ENCODE measurements at regions not wholly inside any gene's neighbourhood (a gene's known extent, or its start where the extent isn't known, plus 50 kb on each side); places are given as distances from the start of the nearest gene placed in this dataset.

DNA sequence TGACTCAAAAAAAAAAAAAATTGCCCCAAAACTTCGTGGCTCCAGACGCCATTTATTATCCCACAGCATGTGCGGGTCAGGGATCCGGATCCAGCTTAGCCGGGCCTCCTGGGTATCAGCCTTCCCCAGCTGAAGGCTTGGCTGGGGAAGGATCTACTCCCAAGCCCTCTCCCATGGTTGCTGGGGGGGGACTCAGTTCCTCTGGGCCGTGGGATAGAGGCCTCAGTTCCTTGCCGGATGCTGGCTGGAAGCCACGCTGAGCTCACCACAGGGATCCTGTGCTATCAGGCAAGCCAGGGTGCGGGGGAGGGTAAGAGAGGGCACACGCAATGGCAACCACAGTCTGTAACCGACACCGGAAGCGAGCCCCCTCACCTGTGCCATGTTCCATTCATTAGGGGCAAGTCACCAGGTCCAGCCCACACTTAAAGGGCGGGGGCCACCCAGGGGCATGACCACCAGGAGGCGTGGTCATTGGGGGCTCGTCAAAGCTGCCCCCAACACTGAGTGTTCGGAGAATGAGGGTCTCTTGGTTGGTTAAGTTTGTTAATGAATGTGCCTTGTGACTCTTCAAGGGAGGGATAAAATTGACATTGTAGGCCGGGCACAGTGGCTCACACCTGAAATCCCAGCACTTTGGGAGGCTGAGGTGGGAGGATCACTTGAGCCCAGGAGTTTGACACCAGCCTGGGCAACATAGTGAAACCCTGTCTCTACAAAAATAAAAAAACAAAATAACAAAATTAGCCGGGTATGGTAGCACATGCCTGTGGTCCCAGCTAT, 210.0 kb upstream of the GSE1 start:
- Mint-ChIP-seq H3K27me3 (ENCODE audit: low read depth) (peaks cover 6% of the 10 kb centered on the region), H3K36me3 (ENCODE audit: low read depth) (no peaks in the 10 kb centered on the region), H3K27ac (peak overlapping the region; percentile 20 to 74 (median 54)), H3K4me3 (no peak overlapping the region), H3K9me3 (no peaks in the 10 kb centered on the region), H3K4me1 (peaks cover 22% of the 10 kb centered on the region)
- TF ChIP-seq CTCF (IDR thresholded peaks at IDR 0.05; ENCODE audit: unreplicated experiment in 3 of 3): no peak

- TF ChIP-seq CTCF (IDR thresholded peaks at IDR 0.05; ENCODE audit: unreplicated experiment in 3 of 3): no peak
- Mint-ChIP-seq H3K4me3 (no peak overlapping the region), H3K27ac (no peak overlapping the region), H3K27me3 (ENCODE audit: low read depth) (peaks cover 3% of the 10 kb centered on the region), H3K4me1 (peaks cover 16% of the 10 kb centered on the region), H3K36me3 (ENCODE audit: low read depth) (no peaks in the 10 kb centered on the region), H3K9me3 (no peaks in the 10 kb centered on the region)
Observed at GRCh38 chr16:85403693-85404092, 209.4 kb upstream of the GSE1 start.

- H3K36me3 Mint-ChIP-seq (ENCODE audit: low read depth): no peaks in the 10 kb centered on the region
- TF ChIP-seq CTCF (IDR thresholded peaks at IDR 0.05; ENCODE audit: unreplicated experiment in 3 of 3): no peak
Observed at GRCh38 chr16:85412911-85413520, 200.1 kb upstream of the GSE1 start.

DNA sequence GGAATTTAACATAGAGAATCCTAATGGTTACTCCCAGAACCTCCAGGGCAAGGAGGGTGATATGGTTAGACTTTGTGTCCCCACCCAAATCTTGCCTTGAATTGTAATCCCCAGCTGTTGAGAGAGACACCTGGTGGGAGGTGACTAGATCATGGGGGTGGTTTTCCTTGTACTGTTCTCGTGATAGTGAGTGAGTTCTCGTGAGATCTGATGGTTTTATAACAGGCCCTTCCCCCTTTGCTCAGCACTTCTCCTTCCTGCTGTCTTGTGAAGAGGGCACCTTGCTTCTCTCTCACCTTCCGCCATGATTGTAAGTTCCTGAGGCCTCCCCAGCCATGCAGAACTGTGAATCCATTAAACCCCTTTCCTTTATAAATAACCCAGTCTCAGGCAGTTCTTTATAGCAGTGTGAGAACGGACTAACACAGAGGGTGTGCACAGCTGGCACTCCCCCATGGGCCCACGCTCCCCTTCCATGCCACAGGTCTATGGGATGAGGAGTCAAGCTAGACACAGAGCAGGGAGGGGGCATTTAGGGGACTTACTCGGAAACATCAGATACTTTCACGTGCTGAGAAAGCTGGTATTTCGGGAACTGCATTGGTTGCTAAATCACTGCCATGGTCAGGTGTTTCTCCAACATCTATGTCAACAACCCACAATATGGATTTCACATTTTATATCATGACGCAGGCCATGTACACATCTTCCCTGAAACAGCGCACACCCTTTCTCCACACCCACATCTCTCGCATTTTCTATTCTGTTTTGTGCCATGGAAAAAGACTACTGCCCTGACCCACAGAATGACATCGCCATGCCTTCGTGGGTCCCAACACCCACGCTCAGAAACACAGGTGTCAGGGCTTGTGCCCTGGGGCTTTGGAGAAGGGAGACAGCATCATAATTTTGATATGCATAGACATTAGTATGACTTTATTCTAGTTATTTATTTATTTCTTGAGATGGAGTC, 199.1 kb upstream of the GSE1 start:
- H3K36me3 Mint-ChIP-seq (ENCODE audit: low read depth): no peaks in the 10 kb centered on the region
- H3K27me3 Mint-ChIP-seq (ENCODE audit: low read depth): no peaks in the 10 kb centered on the region
- no peaks in the 10 kb centered on the region for H3K9me3 Mint-ChIP-seq
- H3K27ac Mint-ChIP-seq: peak overlapping the region in 1 of 3 experiments; percentile 15
- no peak for TF ChIP-seq CTCF (IDR thresholded peaks at IDR 0.05; ENCODE audit: unreplicated experiment in 3 of 3)
- H3K4me3 Mint-ChIP-seq: no peak overlapping the region
- H3K4me1 Mint-ChIP-seq: peaks cover 27% of the 10 kb centered on the region

More at GRCh38 chr16:85412911-85413520, 200.1 kb upstream of the GSE1 start:
- no peak overlapping the region for H3K27ac Mint-ChIP-seq
- H3K9me3 Mint-ChIP-seq: no peaks in the 10 kb centered on the region
- peaks cover 20% of the 10 kb centered on the region for H3K4me1 Mint-ChIP-seq
- H3K4me3 Mint-ChIP-seq: no peak overlapping the region
- H3K27me3 Mint-ChIP-seq (ENCODE audit: low read depth): no peaks in the 10 kb centered on the region

GRCh38 chr16:85415196-85416090, 197.7 kb upstream of the GSE1 start:
- no peaks in the 10 kb centered on the region for H3K9me3 Mint-ChIP-seq
- no peak for TF ChIP-seq CTCF (IDR thresholded peaks at IDR 0.05; ENCODE audit: unreplicated experiment in 3 of 3)
- peaks cover 29% of the 10 kb centered on the region for H3K4me1 Mint-ChIP-seq
- no peaks in the 10 kb centered on the region for H3K27me3 Mint-ChIP-seq (ENCODE audit: low read depth)
- H3K36me3 Mint-ChIP-seq (ENCODE audit: low read depth): no peaks in the 10 kb centered on the region
- no peak overlapping the region for H3K4me3 Mint-ChIP-seq
- peak overlapping the region in 2 of 3 experiments; percentile 30 to 32 for H3K27ac Mint-ChIP-seq

Measured in nephron (organoid).